ENCODE measurements at regions not wholly inside any gene's neighbourhood (a gene's known extent, or its start where the extent isn't known, plus 50 kb on each side); places are given as distances from the start of the nearest gene placed in this dataset.

DNA sequence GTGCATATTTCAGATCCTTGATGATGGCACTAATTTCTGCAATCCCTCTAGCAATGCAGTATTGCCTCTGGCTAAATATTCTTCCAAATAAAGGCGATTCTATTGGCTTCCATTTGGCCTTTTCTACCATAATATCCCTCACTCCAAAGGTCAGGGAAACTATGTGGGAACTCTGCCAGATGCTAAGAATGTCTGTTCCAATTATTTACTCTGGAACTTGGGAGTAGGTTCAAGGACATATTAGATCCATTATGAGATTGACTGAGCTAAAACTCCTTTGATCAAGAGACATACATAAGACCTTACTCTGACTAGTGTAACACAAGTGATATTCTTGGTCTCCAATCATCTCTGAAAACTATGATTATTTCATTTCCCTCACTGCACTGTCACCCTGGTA is 674.5 kb upstream of the NECTIN3 start:
- TF ChIP-seq, protein P1, sequence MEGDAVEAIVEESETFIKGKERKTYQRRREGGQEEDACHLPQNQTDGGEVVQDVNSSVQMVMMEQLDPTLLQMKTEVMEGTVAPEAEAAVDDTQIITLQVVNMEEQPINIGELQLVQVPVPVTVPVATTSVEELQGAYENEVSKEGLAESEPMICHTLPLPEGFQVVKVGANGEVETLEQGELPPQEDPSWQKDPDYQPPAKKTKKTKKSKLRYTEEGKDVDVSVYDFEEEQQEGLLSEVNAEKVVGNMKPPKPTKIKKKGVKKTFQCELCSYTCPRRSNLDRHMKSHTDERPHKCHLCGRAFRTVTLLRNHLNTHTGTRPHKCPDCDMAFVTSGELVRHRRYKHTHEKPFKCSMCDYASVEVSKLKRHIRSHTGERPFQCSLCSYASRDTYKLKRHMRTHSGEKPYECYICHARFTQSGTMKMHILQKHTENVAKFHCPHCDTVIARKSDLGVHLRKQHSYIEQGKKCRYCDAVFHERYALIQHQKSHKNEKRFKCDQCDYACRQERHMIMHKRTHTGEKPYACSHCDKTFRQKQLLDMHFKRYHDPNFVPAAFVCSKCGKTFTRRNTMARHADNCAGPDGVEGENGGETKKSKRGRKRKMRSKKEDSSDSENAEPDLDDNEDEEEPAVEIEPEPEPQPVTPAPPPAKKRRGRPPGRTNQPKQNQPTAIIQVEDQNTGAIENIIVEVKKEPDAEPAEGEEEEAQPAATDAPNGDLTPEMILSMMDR (conservative IDR thresholded peaks at IDR 0.05; ENCODE audit: low read depth, low read length): no peak
- no peak for TF ChIP-seq EZH2 (IDR thresholded peaks at IDR 0.05; ENCODE audit: low read length, unreplicated experiment)

Measured in PC-3 (cell line).